ENCODE measurements at regions not wholly inside any gene's neighbourhood (a gene's known extent, or its start where the extent isn't known, plus 50 kb on each side); places are given as distances from the start of the nearest gene placed in this dataset.

- Histone ChIP-seq H3K36me3 (ENCODE audit: control insufficient read depth in 2 of 4, insufficient read depth in 4 of 4, low read length in 3 of 4) (peaks cover 0 to 5% (median 0%) of the 10 kb centered on the region in 4 experiments; a peak in 1 of 8 replicates), H4K20me1 (replicated peaks in 1 of 2; ENCODE audit: control insufficient read depth in 1 of 2, insufficient read depth in 2 of 2, low read length in 2 of 2) (no peaks in the 10 kb centered on the region), H3K23me2 (ENCODE audit: low read depth, low read length) (no peaks in the 10 kb centered on the region), H2BK5ac (ENCODE audit: low read depth, low read length) (no peak overlapping the region), H3K79me1 (ENCODE audit: low read depth, low read length) (0 out of 2 replicates have a peak, but pooled peaks cover 2% of the 10 kb centered on the region), H3K18ac (ENCODE audit: extremely low read depth, low read length) (no peak overlapping the region), H3K4ac (replicated peaks; ENCODE audit: insufficient read length, low read depth, low read length) (no peak overlapping the region), H2BK15ac (ENCODE audit: low read length) (no peak overlapping the region), H3K79me2 (ENCODE audit: control insufficient read depth in 1 of 2, insufficient read depth in 2 of 2, low read length in 2 of 2) (peaks cover 0 to 3% of the 10 kb centered on the region in 2 experiments; a peak in 1 of 4 replicates), H3K27ac (ENCODE audit: low read depth, low read length) (no peak overlapping the region), H4K8ac (ENCODE audit: extremely low read depth, insufficient read depth, low read length) (no peak overlapping the region), H3K9ac (replicated peaks in 1 of 4; ENCODE audit: extremely low read depth in 1 of 4, low read depth in 3 of 4, low read length in 3 of 4) (no peak overlapping the region), H3K4me1 (replicated peaks in 1 of 4; ENCODE audit: control insufficient read depth in 3 of 4, insufficient read depth in 4 of 4, low read length in 3 of 4) (no peaks in the 10 kb centered on the region), H2BK12ac (ENCODE audit: low read depth, low read length) (no peak overlapping the region), H3K4me2 (ENCODE audit: insufficient read depth in 1 of 2, low read depth in 2 of 2, low read length in 2 of 2) (no peak overlapping the region), H2BK120ac (replicated peaks; ENCODE audit: low read depth, low read length) (no peak overlapping the region), H3K14ac (ENCODE audit: insufficient read length) (no peak overlapping the region), H3K23ac (ENCODE audit: insufficient read length) (no peak overlapping the region), H3K27me3 (replicated peaks in 1 of 4; ENCODE audit: control insufficient read depth in 3 of 4, extremely low read depth in 1 of 4, insufficient read depth in 3 of 4, low read length in 3 of 4) (no peaks in the 10 kb centered on the region), H4K91ac (replicated peaks; ENCODE audit: insufficient read length, low read length) (no peak overlapping the region), H2BK20ac (ENCODE audit: low read length) (no peak overlapping the region), H3K9me3 (ENCODE audit: insufficient read depth in 2 of 2, low read depth in 1 of 2, low read length in 1 of 2) (peaks cover 3 to 7% of the 10 kb centered on the region in 2 experiments; a peak in 1 of 4 replicates), H3K56ac (replicated peaks; ENCODE audit: insufficient read length, low read depth, low read length) (no peak overlapping the region), H2AFZ (ENCODE audit: low read length) (no peak overlapping the region), H2AK5ac (ENCODE audit: low read depth, low read length) (no peak overlapping the region), H3K4me3 (ENCODE audit: extremely low read depth in 1 of 4, insufficient read depth in 2 of 4, low read depth in 3 of 4, low read length in 4 of 4) (no peak overlapping the region), H4K5ac (ENCODE audit: insufficient read length, low read depth, low read length) (no peak overlapping the region)
- DNase-seq (ENCODE audit: low read depth in 1 of 2, low spot score in 2 of 2), result no peak
- WGBS, 2 experiments (ENCODE audit: extremely low coverage in 1 of 2, insufficient coverage in 1 of 2, insufficient read length in 1 of 2, insufficient replicate concordance in 2 of 2, low coverage in 1 of 2, low lambda C conversion rate in 2 of 2, missing lambda C conversion rate in 1 of 2), result 95% methylated on average over 1 of the region's 1 CpG; no CpG with 5 or more reads in 1 of the 2 experiments
- CTCF ChIA-PET (ENCODE audit: partially characterized antibody), result no interaction called here
- FAIRE-seq, result no peak
- TF ChIP-seq SIN3A (conservative IDR thresholded peaks at IDR 0.05 in 1 of 2, IDR thresholded peaks at IDR 0.05 in 1 of 2; ENCODE audit: low read depth in 1 of 2, low read length in 2 of 2), result no peak
- no peak for TF ChIP-seq USF2 (IDR thresholded peaks at IDR 0.05; ENCODE audit: low read length)
- no peak for TF ChIP-seq CHD1 (IDR thresholded peaks at IDR 0.05; ENCODE audit: low read depth, low read length)
- TF ChIP-seq KDM4A (IDR thresholded peaks at IDR 0.05; ENCODE audit: low read depth, low read length, severe bottlenecking), result no peak
- no peak for TF ChIP-seq HDAC2 (IDR thresholded peaks at IDR 0.05; ENCODE audit: borderline replicate concordance in 1 of 2, low read depth in 2 of 2, low read length in 2 of 2)
- TF ChIP-seq TCF12 (IDR thresholded peaks at IDR 0.05; ENCODE audit: low read depth, low read length), result no peak
- TF ChIP-seq CBX8 (IDR thresholded peaks at IDR 0.05; ENCODE audit: borderline replicate concordance, low read depth, low read length), result no peak
- POLR2A ChIA-PET (ENCODE audit: partially characterized antibody), result no interaction called here
Measured at GRCh38 chr9:636931-637591, 204.4 kb upstream of the DMRT1 start.

All from H1 (cell line).